D721Med (cell line): ENCODE measurements at regions not wholly inside any gene's neighbourhood (a gene's known extent, or its start where the extent isn't known, plus 50 kb on each side); places are given as distances from the start of the nearest gene placed in this dataset.

Experiments
- DNase-seq: peaks from one replicate; pipeline ENCODE4 v3.0.0; 2011; ENCODE audit warnings: low spot score; ENCODE audit not compliant: insufficient read length
- FAIRE-seq: peaks from 2 replicates; lab custom pipeline; 2011; peaks lifted over from hg19 to GRCh38; lab: Jason Lieb, UNC
- CTCF ChIP-seq: IDR thresholded peaks from 2 replicates; pipeline ENCODE4 v1.5.1; 2012; ENCODE audit warnings: mild to moderate bottlenecking, control low read depth; ENCODE audit not compliant: insufficient read depth; ENCODE audit errors: missing control alignments

GRCh38 chr11:115056514-115056913 lies 378.2 kb downstream of the NXPE2 start:
- DNase-seq (no peak), FAIRE-seq (no peak)
- no peak for TF ChIP-seq CTCF

- DNase-seq (no peak), FAIRE-seq (no peak)
- TF ChIP-seq CTCF = no peak
Observed at GRCh38 chr11:115060840-115061239, 382.5 kb downstream of the NXPE2 start.

- TF ChIP-seq CTCF = no peak
- no peak for DNase-seq
- FAIRE-seq = no peak
Observed at GRCh38 chr11:115065314-115065713, 387.0 kb downstream of the NXPE2 start.

GRCh38 chr11:115065830-115066664 lies 387.7 kb downstream of the NXPE2 start:
- TF ChIP-seq CTCF = no peak
- FAIRE-seq (no peak), DNase-seq (no peak)

GRCh38 chr11:115067471-115067870 lies 389.1 kb downstream of the NXPE2 start:
- DNase-seq (no peak), FAIRE-seq (no peak)
- no peak for TF ChIP-seq CTCF

GRCh38 chr11:115067900-115068530 lies 389.7 kb downstream of the NXPE2 start:
- TF ChIP-seq CTCF = no peak
- no peak for DNase-seq
- FAIRE-seq = no peak

GRCh38 chr11:115069599-115069998 lies 391.3 kb downstream of the NXPE2 start:
- no peak for TF ChIP-seq CTCF
- no peak for FAIRE-seq
- no peak for DNase-seq
